SK-N-MC (cell line): ENCODE measurements at regions not wholly inside any gene's neighbourhood (a gene's known extent, or its start where the extent isn't known, plus 50 kb on each side); places are given as distances from the start of the nearest gene placed in this dataset.

ENCODE experiments used
- EZH2 ChIP-seq: fragments of 200-600 bp; sonication (generic); IDR thresholded peaks from one replicate; pipeline ENCODE4 v1.6.1; 2017; ENCODE audit warnings: antibody characterized with exemption
- FOXP2 ChIP-seq: optimal IDR thresholded peaks from 2 replicates; pipeline ENCODE3; 2011; ENCODE audit warnings: mild to moderate bottlenecking, moderate library complexity; ENCODE audit not compliant: insufficient read depth; ENCODE audit errors: extremely low read length, control extremely low read depth
- POLR2AphosphoS5 ChIP-seq: IDR thresholded peaks from 2 replicates; pipeline ENCODE4 v1.6.1; 2012; ENCODE audit warnings: mild to moderate bottlenecking, low read depth, low read length, borderline replicate concordance

- TF ChIP-seq POLR2AphosphoS5, result no peak
- TF ChIP-seq EZH2, result no peak
- no peak for TF ChIP-seq FOXP2
Measured at GRCh38 chr2:133887676-133888040, 319.4 kb upstream of the NCKAP5 start.
